ENCODE measurements at regions not wholly inside any gene's neighbourhood (a gene's known extent, or its start where the extent isn't known, plus 50 kb on each side); places are given as distances from the start of the nearest gene placed in this dataset.

GRCh38 chr5:144017119-144017518 is 153.3 kb downstream of the YIPF5 start:
- Histone ChIP-seq H3K4me2 (ENCODE audit: insufficient read depth, insufficient read length, low read length) (no peak overlapping the region), H2AFZ (ENCODE audit: low read length) (no peak overlapping the region)

More at GRCh38 chr5:144017119-144017518, 153.3 kb downstream of the YIPF5 start:
- no peak overlapping the region for H4K5ac ChIP-seq (ENCODE audit: insufficient read length, low read depth, low read length)
- no peak overlapping the region for H2AK5ac ChIP-seq (ENCODE audit: insufficient read length, low read length)
- H4K91ac ChIP-seq (ENCODE audit: insufficient read length, low read depth, low read length): no peak overlapping the region
- no peak overlapping the region for H3K23ac ChIP-seq (ENCODE audit: insufficient read length, low read depth, low read length)
- H3K14ac ChIP-seq (ENCODE audit: insufficient read depth, low read length): no peak overlapping the region
- H3K27ac Mint-ChIP-seq: no peak overlapping the region; a peak in 1 of 7 replicates
- no peak for DNase-seq
- no peaks in the 10 kb centered on the region for H3K27me3 ChIP-seq (ENCODE audit: insufficient read depth, low read length)
- H2BK15ac ChIP-seq (ENCODE audit: low read depth, low read length): no peak overlapping the region
- peaks cover 19% of the 10 kb centered on the region for H3K9me3 ChIP-seq (ENCODE audit: control insufficient read depth, low read depth, low read length)
- H3K36me3 Mint-ChIP-seq (ENCODE audit: insufficient read depth in 1 of 3, low read depth in 3 of 3): peaks cover 30 to 51% (median 33%) of the 10 kb centered on the region in 3 experiments
- H2BK12ac ChIP-seq (ENCODE audit: insufficient read length, low read depth, low read length): no peak overlapping the region
- TF ChIP-seq CTCF (conservative IDR thresholded peaks at IDR 0.05): no peak
- H3T11ph ChIP-seq (ENCODE audit: low read length): no peak overlapping the region
- no peaks in the 10 kb centered on the region for H3K23me2 ChIP-seq (ENCODE audit: insufficient read length, low read depth, low read length, poor library complexity, severe bottlenecking)
- no peak overlapping the region for H2BK120ac ChIP-seq (ENCODE audit: low read depth, low read length, poor library complexity, severe bottlenecking)
- WGBS (ENCODE audit: extremely low coverage, insufficient read length, low lambda C conversion rate): no CpG with 5 or more reads among the region's 7 CpGs
- peaks cover 37 to 41% of the 10 kb centered on the region in 2 experiments for H3K9me3 Mint-ChIP-seq
- H3K27ac ChIP-seq (ENCODE audit: insufficient read length, low read depth, low read length): no peak overlapping the region
- H4K8ac ChIP-seq (replicated peaks; ENCODE audit: insufficient read length, low read depth, low read length): no peak overlapping the region
- H3K4ac ChIP-seq (ENCODE audit: low read depth, low read length): no peak overlapping the region
- no peak overlapping the region for H3K18ac ChIP-seq (ENCODE audit: insufficient read length, low read depth, low read length)
- H2BK20ac ChIP-seq (ENCODE audit: low read depth, low read length, poor library complexity, severe bottlenecking): no peak overlapping the region
- H3K4me1 ChIP-seq (ENCODE audit: insufficient read depth, low read length): peaks cover 3% of the 10 kb centered on the region; the same call in 1 of the 2 replicates
- H2BK5ac ChIP-seq (ENCODE audit: insufficient read length, low read length): no peak overlapping the region
- H3K4me3 Mint-ChIP-seq: no peak overlapping the region
- no peaks in the 10 kb centered on the region for H3K27me3 Mint-ChIP-seq (ENCODE audit: low read depth)
- no peaks in the 10 kb centered on the region for H3K79me2 ChIP-seq (ENCODE audit: insufficient read depth, low read length)
- no peak overlapping the region for H3K56ac ChIP-seq (ENCODE audit: insufficient read length, low read depth, low read length)
- H3K79me1 ChIP-seq (ENCODE audit: insufficient read depth, low read depth, low read length, poor library complexity, severe bottlenecking): no peaks in the 10 kb centered on the region
- peaks cover 27 to 32% of the 10 kb centered on the region in 2 experiments for H3K4me1 Mint-ChIP-seq
- H4K20me1 ChIP-seq (ENCODE audit: control insufficient read depth, insufficient read depth, insufficient read length): no peaks in the 10 kb centered on the region
- no peak overlapping the region for H3K9ac ChIP-seq (ENCODE audit: extremely low read depth, insufficient read length, low read length)
